Fibroblast of the aortic adventitia (primary cell): ENCODE measurements at regions not wholly inside any gene's neighbourhood (a gene's known extent, or its start where the extent isn't known, plus 50 kb on each side); places are given as distances from the start of the nearest gene placed in this dataset.
A peak's percentile ranks its signal among the peaks of the same experiment; 100 is the strongest.

Experiments used
- DNase-seq: peaks from one replicate; pipeline ENCODE4 v3.0.0-alpha.2; 2010; ENCODE audit warnings: low read depth
- H3K4me3 ChIP-seq: 2 replicates; pipeline ENCODE4 v1.5.1; 2011; ENCODE audit warnings: low read depth, mild to moderate bottlenecking, control low read depth, low read length, moderate library complexity
- CTCF ChIP-seq: IDR thresholded peaks from 2 replicates; pipeline ENCODE4 v1.5.1; 2011; ENCODE audit warnings: mild to moderate bottlenecking, low read length, control low read depth, inconsistent platforms; ENCODE audit not compliant: insufficient read depth

GRCh38 chr21:39118061-39118460, 65.2 kb downstream of the PSMG1 start:
- TF ChIP-seq CTCF, result no peak
- no peak overlapping the region for H3K4me3 ChIP-seq
- no peak for DNase-seq

- no peak for DNase-seq
- H3K4me3 ChIP-seq, result no peak overlapping the region
- no peak for TF ChIP-seq CTCF
Observed at GRCh38 chr21:39117440-39117970, 65.7 kb downstream of the PSMG1 start.

GRCh38 chr21:39116761-39117439, 66.4 kb downstream of the PSMG1 start:
- DNase-seq, result no peak
- H3K4me3 ChIP-seq, result no peak overlapping the region
- TF ChIP-seq CTCF, result no peak

GRCh38 chr21:39115576-39116235, 67.5 kb downstream of the PSMG1 start:
- no peak for TF ChIP-seq CTCF
- no peak for DNase-seq
- no peak overlapping the region for H3K4me3 ChIP-seq

- peak; percentile 89 for DNase-seq
- no peak overlapping the region for H3K4me3 ChIP-seq
- TF ChIP-seq CTCF, result no peak
Observed at GRCh38 chr21:39114871-39115575, 68.2 kb downstream of the PSMG1 start.

- no peak for TF ChIP-seq CTCF
- H3K4me3 ChIP-seq, result no peak overlapping the region
- DNase-seq, result peak; percentile 91
Observed at GRCh38 chr21:39111931-39112550, 71.2 kb downstream of the PSMG1 start.
